SK-N-SH (cell line): ENCODE measurements at regions not wholly inside any gene's neighbourhood (a gene's known extent, or its start where the extent isn't known, plus 50 kb on each side); places are given as distances from the start of the nearest gene placed in this dataset.

Source experiments
- CTCF ChIA-PET: fragments of 300-600, 350-600 bp; formaldehyde crosslinking; extraction: SDS; loops from one replicate; lab custom pipeline; 2021; lab: Yijun Ruan, JAX
- POLR2A ChIA-PET: fragments of 350-600 bp; sonication (Branson Sonifier 250); formaldehyde crosslinking; extraction: SDS; loops from one replicate; lab custom pipeline; 2020; ENCODE audit warnings: antibody characterized with exemption, inconsistent platforms; lab: Yijun Ruan, JAX
- DNase-seq: peaks from one replicate; pipeline ENCODE4 v3.0.0; 2012
- H2AFZ ChIP-seq: fragments of 200-600 bp; sonication (generic); 2 replicates; pipeline ENCODE4 v1.8.1; 2016; ENCODE audit warnings: antibody characterized with exemption, mild to moderate bottlenecking, low read depth
- H3F3A ChIP-seq: fragments of 200-600 bp; sonication (generic); replicated peaks from 2 replicates; pipeline ENCODE3; 2016; ENCODE audit warnings: antibody characterized with exemption, mild to moderate bottlenecking; ENCODE audit not compliant: insufficient read depth
- H3K27ac ChIP-seq, 2 experiments: fragments of 200-500 bp in 1 of 2; fragments of 200-600 bp in 1 of 2; sonication (Bioruptor generic) in 1 of 2; sonication (generic), shearing (Covaris generic) in 1 of 2; 2 replicates each; pipeline versions ENCODE4 v1.5.1 to v1.6.1; 2014 to 2016; ENCODE audit warnings: low read depth in 2 of 2, inconsistent platforms in 1 of 2, low read length in 1 of 2, mild to moderate bottlenecking in 1 of 2, mixed read lengths in 1 of 2
- H3K27me3 ChIP-seq: fragments of 200-600 bp; sonication (generic), shearing (Covaris generic); 2 replicates; pipeline ENCODE4 v1.6.1; 2016; ENCODE audit warnings: mixed run types; ENCODE audit not compliant: insufficient read depth
- H3K36me3 ChIP-seq, 2 experiments: fragments of 200-500 bp in 1 of 2; fragments of 200-600 bp in 1 of 2; sonication (Bioruptor generic) in 1 of 2; sonication (generic) in 1 of 2; replicated peaks in 1 of 2; 2 replicates each; pipeline versions ENCODE3 to v1.5.1; 2014 to 2016; ENCODE audit warnings: low read length in 1 of 2, mild to moderate bottlenecking in 1 of 2; ENCODE audit not compliant: insufficient read depth in 2 of 2, control insufficient read depth in 1 of 2
- H3K4me1 ChIP-seq, 2 experiments: fragments of 200-500 bp in 1 of 2; fragments of 200-600 bp in 1 of 2; sonication (Bioruptor generic) in 1 of 2; sonication (generic), shearing (Covaris generic) in 1 of 2; 2 replicates each; pipeline versions ENCODE4 v1.5.1 to v1.6.1; 2014 to 2016; ENCODE audit warnings: low read depth in 1 of 2, low read length in 1 of 2, mixed run types in 1 of 2; ENCODE audit not compliant: insufficient read depth in 2 of 2, control insufficient read depth in 1 of 2
- H3K4me2 ChIP-seq: fragments of 200-600 bp; sonication (generic), shearing (Covaris generic); 2 replicates; pipeline ENCODE4 v1.6.1; 2017; ENCODE audit warnings: mixed run types
- H3K4me3 ChIP-seq, 2 experiments: fragments of 200-500 bp in 1 of 2; fragments of 200-600 bp in 1 of 2; sonication (Bioruptor generic) in 1 of 2; sonication (generic), shearing (Covaris generic) in 1 of 2; 2 replicates each; pipeline versions ENCODE4 v1.5.1 to v1.8.1; 2014 to 2016; ENCODE audit warnings: low read depth in 2 of 2, inconsistent platforms in 1 of 2, low read length in 1 of 2, mild to moderate bottlenecking in 1 of 2, mixed read lengths in 1 of 2, moderate library complexity in 1 of 2
- H3K79me2 ChIP-seq: fragments of 200-600 bp; sonication (generic); 2 replicates; pipeline ENCODE4 v1.8.1; 2017; ENCODE audit warnings: mild to moderate bottlenecking; ENCODE audit not compliant: insufficient read depth
- H3K9ac ChIP-seq: fragments of 200-600 bp; sonication (generic); 2 replicates; pipeline ENCODE4 v1.6.1; 2017; ENCODE audit warnings: mixed run types
- H3K9me2 ChIP-seq: fragments of 200-600 bp; sonication (generic); 2 replicates; pipeline ENCODE4 v1.6.1; 2017; ENCODE audit warnings: mixed run types
- H3K9me3 ChIP-seq: fragments of 200-600 bp; sonication (generic); 2 replicates; pipeline ENCODE4 v1.6.1; 2017; ENCODE audit warnings: mixed run types, mild to moderate bottlenecking, moderate library complexity
- H4K20me1 ChIP-seq: fragments of 200-600 bp; sonication (generic); 2 replicates; pipeline ENCODE4 v1.6.1; 2017; ENCODE audit warnings: mild to moderate bottlenecking, mixed run types; ENCODE audit not compliant: insufficient read depth
- CTCF ChIP-seq: fragments of 200-600 bp; sonication (generic); IDR thresholded peaks from 2 replicates; pipeline ENCODE4 v1.6.1; 2017; ENCODE audit warnings: antibody characterized with exemption, mild to moderate bottlenecking, moderate library complexity
- EP300 ChIP-seq, 2 experiments: IDR thresholded peaks; 2 replicates each; pipeline versions ENCODE4 v1.4.0 to v1.6.1; 2012; ENCODE audit warnings: borderline replicate concordance in 1 of 2, low read depth in 1 of 2, low read length in 1 of 2
- FOSL2 ChIP-seq: IDR thresholded peaks from 2 replicates; pipeline ENCODE4 v1.4.0; 2012; ENCODE audit warnings: low read depth, mild to moderate bottlenecking, moderate library complexity, borderline replicate concordance
- GATA2 ChIP-seq: sonication (generic); formaldehyde crosslinking; IDR thresholded peaks from 2 replicates; pipeline ENCODE4 v1.5.0; 2020; ENCODE audit warnings: mild to moderate bottlenecking, missing genetic modification reagents
- JUND ChIP-seq: IDR thresholded peaks from 2 replicates; pipeline ENCODE4 v1.4.0; 2012
- MEF2A ChIP-seq: IDR thresholded peaks from 2 replicates; pipeline ENCODE4 v1.4.0; 2012; ENCODE audit warnings: low read depth, borderline replicate concordance
- NFIC ChIP-seq: IDR thresholded peaks from 2 replicates; pipeline ENCODE4 v1.4.0; 2012; ENCODE audit warnings: borderline replicate concordance
- PBX3 ChIP-seq: IDR thresholded peaks from 2 replicates; pipeline ENCODE4; 2012
- RCOR1 ChIP-seq: fragments of 150-350 bp; IDR thresholded peaks from 2 replicates; pipeline ENCODE4 v1.6.1; 2017; ENCODE audit warnings: antibody characterized with exemption, low read length
- REST ChIP-seq: IDR thresholded peaks from 2 replicates; pipeline ENCODE4 v1.6.1; 2012; ENCODE audit warnings: mild to moderate bottlenecking, low read depth, low read length, moderate library complexity
- SIN3A ChIP-seq: IDR thresholded peaks from 2 replicates; pipeline ENCODE4 v1.6.1; 2012; ENCODE audit warnings: low read depth, mild to moderate bottlenecking, low read length, moderate library complexity, borderline replicate concordance
- TAF1 ChIP-seq: IDR thresholded peaks from 2 replicates; pipeline ENCODE4 v1.6.1; 2012; ENCODE audit warnings: low read depth, mild to moderate bottlenecking, low read length, moderate library complexity, borderline replicate concordance
- TCF12 ChIP-seq: IDR thresholded peaks from 2 replicates; pipeline ENCODE4 v1.4.0; 2012
- USF1 ChIP-seq: IDR thresholded peaks from 2 replicates; pipeline ENCODE4 v1.4.0; 2012; ENCODE audit warnings: low read depth, borderline replicate concordance
- WGBS: methylation state at CpG from one replicate; pipeline ENCODE4 v1.1.6; 2017; ENCODE audit warnings: low lambda C conversion rate; 5-methylcytosine and 5-hydroxymethylcytosine counted together

GRCh38 chr12:67434671-67435370 lies 165.7 kb downstream of the CAND1 start:
- H2AFZ ChIP-seq = no peak overlapping the region

More at GRCh38 chr12:67434671-67435370, 165.7 kb downstream of the CAND1 start:
- WGBS = 41% methylated on average over 3 of the region's 3 CpGs
- no peaks in the 10 kb centered on the region for H3K79me2 ChIP-seq
- peak overlapping the region; percentile 26; the same call in 1 of the 2 replicates for H3K9ac ChIP-seq
- DNase-seq = no peak
- H3F3A ChIP-seq = peaks cover 13% of the 10 kb centered on the region
- H4K20me1 ChIP-seq = no peaks in the 10 kb centered on the region
- no peak overlapping the region for H3K4me3 ChIP-seq
- no peaks in the 10 kb centered on the region for H3K9me3 ChIP-seq
- peaks cover 0 to 7% of the 10 kb centered on the region in 2 experiments; a peak in 2 of 4 replicates for H3K4me1 ChIP-seq
- H3K27me3 ChIP-seq = no peaks in the 10 kb centered on the region
- TF ChIP-seq REST (peak; percentile 66; the same call in 1 of the 2 replicates), JUND (peak; percentile 54), MEF2A (peak; percentile 91), SIN3A (no peak), NFIC (peak; percentile 38; the same call in 1 of the 2 replicates), EP300 (IDR thresholded peaks at IDR 0.05; ENCODE audit: borderline replicate concordance in 1 of 2, low read depth in 1 of 2, low read length in 1 of 2) (peak in 1 of 2 experiments; percentile 66; a peak in 1 of 4 replicates), PBX3 (peak; percentile 63; the same call in 1 of the 2 replicates), TAF1 (no peak), GATA2 (no peak), FOSL2 (peak; percentile 73), TCF12 (peak; percentile 78), CTCF (no peak), RCOR1 (no peak), USF1 (peak; percentile 53; the same call in 1 of the 2 replicates)
- TF ChIP-seq, all 33 proteins: peak for 9
- POLR2A ChIA-PET = no interaction called here
- CTCF ChIA-PET = no interaction called here
- peak overlapping the region; percentile 36 to 88; a peak in 3 of 4 replicates for H3K27ac ChIP-seq
- H3K9me2 ChIP-seq = no peaks in the 10 kb centered on the region
- H3K36me3 ChIP-seq = no peaks in the 10 kb centered on the region
- H3K4me2 ChIP-seq = peak overlapping the region; percentile 55; the same call in 1 of the 2 replicates
